ENCODE measurements at regions not wholly inside any gene's neighbourhood (a gene's known extent, or its start where the extent isn't known, plus 50 kb on each side); places are given as distances from the start of the nearest gene placed in this dataset.
"Not testable (repeated sequence)": the region's sequence is repeated elsewhere in the genome, so short reads cannot be mapped to it uniquely, and the experiment has no call there.

DNA sequence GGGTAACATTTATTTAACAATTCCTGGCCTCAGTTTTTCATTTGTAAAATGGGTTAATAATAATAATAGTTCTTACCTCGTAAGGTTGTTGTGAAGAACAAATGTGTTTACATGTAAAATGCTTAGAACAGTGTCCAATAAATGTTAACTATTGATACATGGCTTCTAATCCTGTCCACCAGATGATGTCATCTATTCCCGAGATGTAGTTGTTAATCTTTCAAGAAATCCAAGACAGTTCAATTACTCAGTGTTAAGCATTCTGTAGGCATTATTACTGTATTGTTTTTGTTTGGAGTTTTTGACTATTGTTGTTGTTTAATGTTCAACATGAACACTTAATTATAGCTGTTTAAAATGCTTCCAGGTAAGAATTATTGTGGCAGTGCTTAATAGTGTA, 131.0 kb upstream of the FNDC3A start:
- DNase-seq (ENCODE audit: low spot score) = no peak

- no peak for DNase-seq (ENCODE audit: low spot score)
Observed at GRCh38 chr13:48849515-48849914, 126.2 kb upstream of the FNDC3A start.

- DNase-seq (ENCODE audit: low spot score) = no peak
Observed at GRCh38 chr13:48851707-48852106, 124.0 kb upstream of the FNDC3A start.

DNA sequence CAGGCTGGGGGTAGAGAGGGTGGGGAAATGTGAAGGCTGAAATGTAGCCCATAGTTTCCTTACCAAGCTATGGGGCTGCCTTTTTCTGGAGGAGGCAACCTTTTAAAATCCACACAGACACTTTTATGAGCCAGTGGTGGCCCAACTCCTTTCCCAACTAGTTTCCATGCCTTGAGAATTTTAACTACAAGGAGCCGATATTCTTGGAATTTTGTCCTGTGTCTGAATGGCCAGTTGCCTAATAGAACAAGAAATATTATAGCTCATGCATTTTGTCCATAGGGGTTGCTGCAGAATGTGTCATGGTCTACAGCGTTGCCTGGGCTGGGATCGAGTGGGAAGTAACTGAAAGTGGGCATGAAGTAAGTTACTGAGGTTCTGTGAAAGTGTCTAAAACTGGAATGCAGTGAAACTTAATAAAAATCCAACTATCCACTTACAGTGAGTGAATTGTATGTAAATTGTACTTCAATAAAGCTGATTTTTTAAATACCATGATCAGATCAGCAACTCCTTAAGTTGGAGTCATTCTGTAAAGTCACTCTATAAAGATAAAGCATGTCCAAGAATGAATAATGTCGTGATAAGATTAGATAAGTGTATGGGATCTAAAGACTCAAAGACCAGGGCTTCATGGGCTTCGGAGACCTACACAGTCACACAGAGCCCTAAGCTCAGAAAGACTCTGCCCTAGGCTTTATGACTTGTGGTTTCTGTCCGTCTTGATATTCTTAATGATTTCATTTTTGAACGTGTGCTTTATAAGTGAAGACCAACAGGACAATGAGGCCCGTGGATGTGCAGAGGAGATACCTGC, 122.6 kb upstream of the FNDC3A start:
- no peak for DNase-seq (ENCODE audit: low spot score)

GRCh38 chr13:48853728-48854102, 122.0 kb upstream of the FNDC3A start:
- DNase-seq (ENCODE audit: low spot score) = no peak

- DNase-seq (ENCODE audit: low spot score) = no peak
Observed at GRCh38 chr13:48857576-48857975, 118.1 kb upstream of the FNDC3A start.

- no peak for DNase-seq (ENCODE audit: low spot score)
Observed at GRCh38 chr13:48858122-48858902, 117.4 kb upstream of the FNDC3A start.

DNA sequence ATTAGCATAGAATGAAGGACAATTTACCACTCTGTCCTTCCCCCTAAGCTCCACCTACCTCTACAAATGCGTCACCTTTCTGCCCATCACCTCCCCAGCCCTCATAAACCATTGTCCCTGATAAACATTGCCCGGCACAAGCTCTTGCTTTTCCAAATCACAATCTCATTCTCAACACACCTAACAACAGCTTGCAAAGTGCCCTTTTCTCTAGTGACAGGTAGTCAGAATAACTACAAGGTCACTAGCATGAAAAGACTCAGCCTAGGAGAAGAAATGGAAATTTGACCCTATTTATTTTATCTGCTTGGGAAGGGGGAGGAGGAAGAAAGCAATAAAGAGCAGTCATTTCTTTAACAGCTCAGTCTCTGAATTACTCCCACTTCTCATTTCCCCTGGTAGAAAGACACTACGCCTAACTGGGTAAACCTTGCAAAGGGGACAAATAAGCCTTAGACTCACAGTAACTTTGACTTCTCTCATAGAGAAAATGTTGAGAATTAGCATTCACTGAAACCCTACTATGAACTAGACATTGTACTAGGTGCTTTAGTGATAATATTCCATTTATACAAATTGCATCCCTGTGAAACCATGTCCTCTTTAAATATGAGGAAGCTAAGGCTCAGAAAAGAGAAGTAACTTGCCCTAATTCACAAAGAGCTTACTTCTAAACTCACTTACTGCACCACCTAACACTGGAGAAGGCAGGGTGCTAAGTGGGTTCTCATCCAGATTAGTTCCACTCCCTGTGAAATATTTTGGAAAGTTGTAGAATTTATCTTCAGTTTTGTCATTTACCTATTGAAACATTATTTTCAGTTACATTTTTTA, 116.2 kb upstream of the FNDC3A start:
- DNase-seq (ENCODE audit: low spot score) = no peak

DNA sequence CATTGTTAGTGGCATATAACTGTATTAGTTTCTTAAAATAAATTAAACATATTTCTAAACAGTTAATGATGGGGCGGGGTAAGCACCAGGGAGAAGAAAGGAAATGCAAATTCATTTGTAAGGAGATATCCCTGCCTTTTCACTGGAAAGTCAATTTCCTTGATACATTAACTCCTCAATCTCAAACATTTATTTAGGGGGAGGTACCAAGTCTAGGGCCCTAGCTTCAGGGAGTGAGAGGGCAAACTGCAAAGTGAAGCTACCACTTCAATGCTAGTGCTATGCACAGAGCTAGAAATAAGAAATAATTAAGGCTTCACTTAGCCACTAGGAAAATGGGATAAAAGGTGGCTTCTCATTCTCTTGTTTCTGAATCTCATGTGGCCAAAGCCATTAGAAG, 115.3 kb upstream of the FNDC3A start:
- no peak for DNase-seq (ENCODE audit: low spot score)

- no peak for DNase-seq (ENCODE audit: low spot score)
Observed at GRCh38 chr13:48862572-48862971, 113.1 kb upstream of the FNDC3A start.

GRCh38 chr13:48864100-48864499, 111.6 kb upstream of the FNDC3A start:
- DNase-seq (ENCODE audit: low spot score) = no peak

- DNase-seq (ENCODE audit: low spot score) = no peak
Observed at GRCh38 chr13:48866249-48866648, 109.5 kb upstream of the FNDC3A start.

- DNase-seq (ENCODE audit: low spot score) = no peak
Observed at GRCh38 chr13:48873081-48873480, 102.6 kb upstream of the FNDC3A start.

DNA sequence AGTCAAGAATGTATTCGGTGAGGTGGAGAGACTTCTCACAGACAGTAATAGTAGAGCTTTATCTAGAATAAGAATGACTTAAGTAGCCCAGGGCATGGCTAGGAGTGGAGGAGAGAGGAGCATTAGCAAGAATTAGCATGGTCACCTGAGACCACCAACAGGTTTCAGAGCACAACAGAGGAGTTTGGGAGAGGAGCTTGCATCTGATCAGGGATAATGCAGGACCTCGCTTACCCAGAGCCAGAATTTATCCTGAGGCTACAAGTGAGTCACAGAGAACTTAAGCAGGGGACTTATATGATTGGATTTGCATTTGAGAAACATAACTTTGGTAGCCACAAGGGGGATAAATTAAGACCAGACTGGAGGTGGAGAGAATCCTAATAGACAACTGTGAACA, 102.1 kb upstream of the FNDC3A start:
- no peak for DNase-seq (ENCODE audit: low spot score)

GRCh38 chr13:48874165-48874564, 101.5 kb upstream of the FNDC3A start:
- DNase-seq (ENCODE audit: low spot score) = no peak

DNA sequence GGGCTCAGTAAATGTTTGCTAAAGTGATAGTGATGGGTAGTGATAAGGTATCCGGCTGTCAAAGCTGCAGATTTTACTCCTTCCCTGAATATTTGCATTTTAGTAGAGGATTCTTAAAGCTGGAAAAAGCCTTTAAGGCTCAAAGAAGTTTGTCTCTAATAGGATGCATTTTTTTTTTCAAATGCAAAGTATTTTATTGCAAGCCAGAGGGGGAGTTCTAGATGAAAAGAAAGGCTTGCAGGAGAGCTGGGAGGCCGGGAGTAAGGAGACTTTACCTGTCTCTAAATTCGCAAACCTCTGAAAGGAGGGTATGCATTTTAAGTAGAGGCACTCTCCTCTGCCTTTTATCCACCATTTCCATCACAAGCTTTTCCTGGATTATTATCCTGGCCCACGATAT, 100.7 kb upstream of the FNDC3A start:
- no peak for DNase-seq (ENCODE audit: low spot score)

- DNase-seq (ENCODE audit: low spot score) = no peak
Observed at GRCh38 chr13:48876289-48876688, 99.4 kb upstream of the FNDC3A start.

- no peak for DNase-seq (ENCODE audit: low spot score)
Observed at GRCh38 chr13:48879432-48879831, 96.3 kb upstream of the FNDC3A start.

DNA sequence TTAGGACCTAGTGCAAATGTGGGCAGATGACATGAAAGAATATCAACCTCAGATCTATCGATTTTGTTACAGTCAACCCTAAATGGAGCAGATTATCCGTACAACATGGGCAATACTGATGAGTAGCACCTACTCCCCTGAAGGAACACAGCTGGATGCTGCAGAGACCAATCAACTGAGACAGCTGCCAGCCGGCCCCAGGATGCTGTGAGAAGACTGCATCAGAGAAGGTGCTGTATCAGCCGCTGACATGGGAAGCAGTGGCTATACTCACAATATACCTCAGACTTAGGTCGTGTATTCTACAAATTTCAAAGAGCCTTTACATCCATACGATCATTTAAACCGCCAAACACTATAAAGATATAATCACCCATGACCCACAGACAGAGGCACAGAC, 95.9 kb upstream of the FNDC3A start:
- DNase-seq (ENCODE audit: low spot score) = no peak

DNA sequence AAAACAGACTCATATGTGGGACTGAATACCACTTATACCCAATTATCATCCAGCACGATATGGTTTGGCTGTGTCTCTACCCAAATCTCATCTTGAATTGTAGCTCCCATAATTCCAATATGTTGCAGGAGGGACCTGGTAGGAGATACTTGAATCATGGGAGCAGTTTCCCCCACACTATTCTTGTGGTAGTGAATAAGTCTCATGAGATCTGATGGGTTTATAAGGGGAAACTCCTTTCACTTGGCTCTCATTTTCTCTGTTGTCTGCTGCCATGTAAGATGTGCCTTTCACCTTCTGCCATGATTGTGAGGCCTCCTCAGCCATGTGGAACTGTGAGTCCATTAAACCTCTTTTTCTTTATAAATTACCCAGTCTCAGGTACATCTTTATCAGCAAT, 91.9 kb upstream of the FNDC3A start:
- DNase-seq (ENCODE audit: low spot score) = not testable (repeated sequence)

DNA sequence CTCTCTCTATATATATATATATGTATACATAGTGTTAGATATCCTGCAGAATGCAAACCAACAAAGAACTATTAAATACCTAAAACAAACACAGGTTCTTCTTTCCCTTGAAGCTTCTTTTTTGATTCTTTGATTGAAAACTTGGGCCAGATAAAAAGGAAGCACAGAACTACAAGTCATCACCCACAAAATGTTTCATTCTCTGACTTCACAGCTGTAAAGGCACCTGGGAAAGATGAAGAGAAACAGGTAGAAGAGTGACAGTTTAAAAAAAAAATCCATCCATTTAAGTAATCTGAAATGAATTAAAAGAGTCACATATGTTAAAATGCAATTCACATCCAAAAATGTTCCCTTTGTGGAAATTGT, 90.7 kb upstream of the FNDC3A start:
- no peak for DNase-seq (ENCODE audit: low spot score)

- DNase-seq (ENCODE audit: low spot score) = no peak
Observed at GRCh38 chr13:48888613-48889012, 87.1 kb upstream of the FNDC3A start.

GRCh38 chr13:48890391-48890790, 85.3 kb upstream of the FNDC3A start:
- DNase-seq (ENCODE audit: low spot score) = no peak

Measured in CD4-positive, alpha-beta T cell treated with Interleukin-15 for 4 hours (primary cell).